A549 (cell line): ENCODE measurements at regions not wholly inside any gene's neighbourhood (a gene's known extent, or its start where the extent isn't known, plus 50 kb on each side); places are given as distances from the start of the nearest gene placed in this dataset.

Source experiments
- ATAC-seq, 2 experiments: fragments of 200-7000 bp in 1 of 2; fragments of >200 bp in 1 of 2; cut with Nextera tagmentation in 1 of 2; cut with Tn5 transposase in 1 of 2; 3 replicates each; pipeline versions ENCODE4 v1.8.0 to v1.9.1; 2018 to 2020; ENCODE audit warnings: mild to moderate bottlenecking in 1 of 2, moderate library complexity in 1 of 2
- CTCF ChIA-PET: fragments of 300-600 bp; sonication (Branson Sonifier 250); formaldehyde crosslinking; extraction: SDS; loops from one replicate; lab custom pipeline; 2021; ENCODE audit warnings: antibody characterized with exemption, inconsistent platforms; lab: Yijun Ruan, JAX
- POLR2A ChIA-PET: fragments of 350-600 bp; formaldehyde crosslinking; extraction: SDS; loops from one replicate; lab custom pipeline; 2021; ENCODE audit warnings: antibody characterized with exemption, inconsistent platforms; lab: Yijun Ruan, JAX
- DNase-seq, 2 experiments: peaks; one replicate each; pipeline versions ENCODE4 v3.0.0 to v3.0.0-alpha.2; 2011 to 2016; ENCODE audit warnings: low read depth in 1 of 2, low spot score in 1 of 2
- FAIRE-seq: peaks from 2 replicates; lab custom pipeline; 2011; peaks lifted over from hg19 to GRCh38; lab: Jason Lieb, UNC
- H3K27ac ChIP-seq, 2 experiments: fragments of >200 bp; sonication (Bioruptor Twin); formaldehyde crosslinking; 3 replicates each; pipeline ENCODE4 v1.5.1; 2016 to 2017
- H3K4me1 ChIP-seq: fragments of >200 bp; sonication (Bioruptor Twin); formaldehyde crosslinking; 3 replicates; pipeline ENCODE4 v1.6.1; 2016
- H3K4me2 ChIP-seq: fragments of >200 bp; sonication (Bioruptor Twin); formaldehyde crosslinking; 3 replicates; pipeline ENCODE4 v1.6.1; 2016
- H3K4me3 ChIP-seq: fragments of >200 bp; sonication (Bioruptor Twin); formaldehyde crosslinking; 3 replicates; pipeline ENCODE4 v1.5.1; 2016
- H3K9me3 ChIP-seq: fragments of >200 bp; sonication (Bioruptor Twin); formaldehyde crosslinking; 3 replicates; pipeline ENCODE4 v1.6.1; 2016
- BHLHE40 ChIP-seq: IDR thresholded peaks from 2 replicates; pipeline ENCODE4 v1.6.1; 2012; ENCODE audit warnings: low read depth, low read length, inconsistent platforms
- CEBPB ChIP-seq, 2 experiments: fragments of >200 bp in 1 of 2; sonication (Bioruptor Twin) in 1 of 2; formaldehyde crosslinking in 1 of 2; IDR thresholded peaks; 2 replicates each; pipeline ENCODE4 v1.6.1; 2012 to 2016
- CHD2 ChIP-seq: fragments of 150-350 bp; IDR thresholded peaks from 2 replicates; pipeline ENCODE4 v1.6.1; 2014; ENCODE audit warnings: low read length; ENCODE audit not compliant: partially characterized antibody
- EP300 ChIP-seq, 2 experiments: fragments of >200 bp; sonication (Bioruptor Twin); formaldehyde crosslinking; IDR thresholded peaks; 2 replicates in 1 of 2; 3 replicates in 1 of 2; pipeline ENCODE4 v1.6.1; 2016 to 2017
- ESRRA ChIP-seq: fragments of 150-350 bp; IDR thresholded peaks from 2 replicates; pipeline ENCODE4 v1.6.1; 2014; ENCODE audit warnings: mild to moderate bottlenecking, low read length, borderline replicate concordance
- GATA3 ChIP-seq: IDR thresholded peaks from 2 replicates; pipeline ENCODE4 v1.6.1; 2012; ENCODE audit warnings: borderline replicate concordance
- HOXB13 ChIP-seq: fragments of 250-450 bp; sonication (Bioruptor Pico); IDR thresholded peaks from 2 replicates; pipeline ENCODE4 v1.5.0; 2020; ENCODE audit warnings: low read depth, mild to moderate bottlenecking, moderate library complexity
- JUN ChIP-seq, 2 experiments: fragments of >200 bp; sonication (Bioruptor Twin); formaldehyde crosslinking; IDR thresholded peaks; 2 replicates in 1 of 2; 3 replicates in 1 of 2; pipeline ENCODE4 v1.6.1; 2016 to 2017
- KDM1A ChIP-seq: fragments of 200-600 bp; sonication (generic); IDR thresholded peaks from 2 replicates; pipeline ENCODE4 v1.6.1; 2016; ENCODE audit warnings: low read depth, mild to moderate bottlenecking
- KDM5A ChIP-seq: fragments of 200-600 bp; sonication (generic); IDR thresholded peaks from 2 replicates; pipeline ENCODE4 v1.6.1; 2016; ENCODE audit warnings: antibody characterized with exemption, mild to moderate bottlenecking
- MAFK ChIP-seq: fragments of 450-650 bp; IDR thresholded peaks from 2 replicates; pipeline ENCODE4 v1.6.1; 2014; ENCODE audit not compliant: partially characterized antibody
- MYC ChIP-seq: IDR thresholded peaks from 2 replicates; pipeline ENCODE4 v1.6.1; 2012; ENCODE audit warnings: mild to moderate bottlenecking, inconsistent platforms, low read length, improper control_type of control experiment, borderline replicate concordance
- NR3C1 ChIP-seq: fragments of >200 bp; sonication (Bioruptor Twin); formaldehyde crosslinking; IDR thresholded peaks from 3 replicates; pipeline ENCODE4 v1.6.1; 2017
- PHF8 ChIP-seq: fragments of 200-600 bp; sonication (generic); IDR thresholded peaks from 2 replicates; pipeline ENCODE4 v1.6.1; 2016; ENCODE audit warnings: low read depth, mild to moderate bottlenecking, antibody characterized with exemption, moderate library complexity, borderline replicate concordance
- RAD21 ChIP-seq, 2 experiments: fragments of >200 bp in 1 of 2; sonication (Bioruptor Twin) in 1 of 2; formaldehyde crosslinking in 1 of 2; IDR thresholded peaks in 1 of 2; conservative IDR thresholded peaks in 1 of 2; 2 replicates in 1 of 2; 3 replicates in 1 of 2; pipeline ENCODE4 v1.6.1; 2012 to 2018; ENCODE audit warnings: inconsistent platforms in 1 of 2
- RARB ChIP-seq: fragments of 250-450 bp; sonication (Bioruptor Pico); IDR thresholded peaks from 2 replicates; pipeline ENCODE4 v1.8.0; 2021; ENCODE audit warnings: mild to moderate bottlenecking, moderate library complexity
- RFX5 ChIP-seq: fragments of 450-650 bp; IDR thresholded peaks from 2 replicates; pipeline ENCODE4 v1.7.1; 2014; ENCODE audit warnings: antibody characterized with exemption, mild to moderate bottlenecking, moderate library complexity
- TFCP2L1 ChIP-seq: fragments of 250-450 bp; sonication (Bioruptor Pico); IDR thresholded peaks from 2 replicates; pipeline ENCODE4 v1.5.0; 2021; ENCODE audit warnings: mild to moderate bottlenecking
- ZNF302 ChIP-seq: fragments of 250-450 bp; sonication (Bioruptor Pico); IDR thresholded peaks from 2 replicates; pipeline ENCODE4 v1.9.0; 2021; ENCODE audit warnings: inconsistent platforms, mild to moderate bottlenecking, moderate library complexity
- WGBS: methylation state at CpG from one replicate; pipeline ENCODE4 v1.1.6; 2017; ENCODE audit errors: missing lambda C conversion rate; 5-methylcytosine and 5-hydroxymethylcytosine counted together
- TF ChIP-seq, protein P1 (sequence below): IDR thresholded peaks from 2 replicates; pipeline ENCODE4 v1.6.1; 2012
- TF ChIP-seq, protein P2 (sequence below): fragments of 250-450 bp; sonication (Bioruptor Pico); IDR thresholded peaks from 2 replicates; pipeline ENCODE4 v1.5.0; 2020; ENCODE audit warnings: low read depth, mild to moderate bottlenecking, moderate library complexity
- TF ChIP-seq, protein P3 (sequence below): IDR thresholded peaks from 2 replicates; pipeline ENCODE4 v1.6.1; 2012
- TF ChIP-seq, protein P4 (sequence below): fragments of 150-350 bp; IDR thresholded peaks from 2 replicates; pipeline ENCODE4 v1.6.1; 2014; ENCODE audit warnings: low read depth, mild to moderate bottlenecking, low read length
- TF ChIP-seq, protein P5 (sequence below): IDR thresholded peaks from 2 replicates; pipeline ENCODE4 v1.6.1; 2012; ENCODE audit warnings: low read depth, borderline replicate concordance

DNA sequence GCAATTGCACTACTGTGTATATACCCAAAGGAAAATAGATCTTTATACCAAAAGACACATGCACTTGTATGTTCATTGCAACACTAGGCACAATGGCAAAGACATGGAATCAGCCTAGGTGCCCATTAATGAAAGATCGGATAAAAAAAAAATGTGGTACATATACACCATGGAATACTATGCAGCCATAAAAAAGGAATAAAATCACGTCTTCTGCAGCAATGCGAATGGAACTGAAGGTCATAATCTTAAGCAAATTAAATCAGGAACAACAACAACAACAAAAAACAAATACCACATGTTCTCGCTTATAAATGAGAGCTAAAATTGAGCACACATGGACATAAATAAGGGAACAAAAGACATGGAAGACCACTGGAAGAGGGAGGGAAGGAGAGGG, 266.7 kb upstream of the CDH18 start (continued):
- TF ChIP-seq MAFK (no peak), TFCP2L1 (CRISPR knock-in tag) (no peak), CHD2 (no peak)
- TF ChIP-seq, protein P1, sequence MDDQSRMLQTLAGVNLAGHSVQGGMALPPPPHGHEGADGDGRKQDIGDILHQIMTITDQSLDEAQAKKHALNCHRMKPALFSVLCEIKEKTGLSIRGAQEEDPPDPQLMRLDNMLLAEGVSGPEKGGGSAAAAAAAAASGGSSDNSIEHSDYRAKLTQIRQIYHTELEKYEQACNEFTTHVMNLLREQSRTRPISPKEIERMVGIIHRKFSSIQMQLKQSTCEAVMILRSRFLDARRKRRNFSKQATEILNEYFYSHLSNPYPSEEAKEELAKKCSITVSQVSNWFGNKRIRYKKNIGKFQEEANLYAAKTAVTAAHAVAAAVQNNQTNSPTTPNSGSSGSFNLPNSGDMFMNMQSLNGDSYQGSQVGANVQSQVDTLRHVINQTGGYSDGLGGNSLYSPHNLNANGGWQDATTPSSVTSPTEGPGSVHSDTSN: no peak

DNA sequence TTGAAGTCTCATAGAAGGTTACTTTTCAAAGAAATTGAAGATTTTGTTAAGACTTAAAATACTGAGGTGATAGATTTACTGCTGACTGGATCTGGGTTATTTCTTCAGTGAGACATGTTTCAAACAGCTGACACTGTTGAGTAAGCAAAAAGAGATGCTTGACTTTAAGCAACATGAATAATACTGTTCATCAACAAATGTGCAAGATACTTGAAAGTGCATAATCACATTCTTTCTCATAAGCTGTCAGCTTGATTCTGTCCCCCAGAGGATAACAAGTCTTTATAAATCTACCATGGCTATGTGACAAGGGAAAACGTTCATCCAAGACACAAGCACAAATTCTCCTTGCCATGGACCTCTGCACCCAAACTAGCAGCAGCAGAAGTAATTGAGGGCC, 260.1 kb upstream of the CDH18 start:
- ATAC-seq (no peak), FAIRE-seq (no peak), DNase-seq (no peak)
- 0% methylated on average over 1 of the region's 1 CpG for whole genome bisulfite sequencing
- no peaks in the 10 kb centered on the region for H3K4me1 ChIP-seq
- no peaks in the 10 kb centered on the region for H3K9me3 ChIP-seq
- no peak overlapping the region for H3K27ac ChIP-seq
- POLR2A ChIA-PET: no interaction called here
- H3K4me2 ChIP-seq: no peak overlapping the region
- CTCF ChIA-PET: interaction anchor here (0.6 to 0.7 kb wide), 2 partner anchors 229 to 250 kb away, joined by 3 to 4 read pairs; no protein-coding TSS in a partner anchor
- no peak for TF ChIP-seq RAD21 (conservative IDR thresholded peaks at IDR 0.05 in 1 of 2, IDR thresholded peaks at IDR 0.05 in 1 of 2)
- TF ChIP-seq KDM5A: no peak
- TF ChIP-seq CEBPB (IDR thresholded peaks at IDR 0.05): no peak
- TF ChIP-seq ZNF302 (CRISPR knock-in tag): no peak
- TF ChIP-seq, protein P2, sequence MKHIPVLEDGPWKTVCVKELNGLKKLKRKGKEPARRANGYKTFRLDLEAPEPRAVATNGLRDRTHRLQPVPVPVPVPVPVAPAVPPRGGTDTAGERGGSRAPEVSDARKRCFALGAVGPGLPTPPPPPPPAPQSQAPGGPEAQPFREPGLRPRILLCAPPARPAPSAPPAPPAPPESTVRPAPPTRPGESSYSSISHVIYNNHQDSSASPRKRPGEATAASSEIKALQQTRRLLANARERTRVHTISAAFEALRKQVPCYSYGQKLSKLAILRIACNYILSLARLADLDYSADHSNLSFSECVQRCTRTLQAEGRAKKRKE (CRISPR knock-in tag): no peak
- no peak for TF ChIP-seq RARB (CRISPR knock-in tag)
- TF ChIP-seq, protein P3, sequence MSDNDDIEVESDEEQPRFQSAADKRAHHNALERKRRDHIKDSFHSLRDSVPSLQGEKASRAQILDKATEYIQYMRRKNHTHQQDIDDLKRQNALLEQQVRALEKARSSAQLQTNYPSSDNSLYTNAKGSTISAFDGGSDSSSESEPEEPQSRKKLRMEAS: no peak
- TF ChIP-seq JUN (IDR thresholded peaks at IDR 0.05): no peak
- TF ChIP-seq KDM1A: no peak
- no peak for TF ChIP-seq MYC
- TF ChIP-seq, protein P4, sequence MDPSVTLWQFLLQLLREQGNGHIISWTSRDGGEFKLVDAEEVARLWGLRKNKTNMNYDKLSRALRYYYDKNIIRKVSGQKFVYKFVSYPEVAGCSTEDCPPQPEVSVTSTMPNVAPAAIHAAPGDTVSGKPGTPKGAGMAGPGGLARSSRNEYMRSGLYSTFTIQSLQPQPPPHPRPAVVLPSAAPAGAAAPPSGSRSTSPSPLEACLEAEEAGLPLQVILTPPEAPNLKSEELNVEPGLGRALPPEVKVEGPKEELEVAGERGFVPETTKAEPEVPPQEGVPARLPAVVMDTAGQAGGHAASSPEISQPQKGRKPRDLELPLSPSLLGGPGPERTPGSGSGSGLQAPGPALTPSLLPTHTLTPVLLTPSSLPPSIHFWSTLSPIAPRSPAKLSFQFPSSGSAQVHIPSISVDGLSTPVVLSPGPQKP: no peak
- H3K4me3 ChIP-seq: no peak overlapping the region

DNA sequence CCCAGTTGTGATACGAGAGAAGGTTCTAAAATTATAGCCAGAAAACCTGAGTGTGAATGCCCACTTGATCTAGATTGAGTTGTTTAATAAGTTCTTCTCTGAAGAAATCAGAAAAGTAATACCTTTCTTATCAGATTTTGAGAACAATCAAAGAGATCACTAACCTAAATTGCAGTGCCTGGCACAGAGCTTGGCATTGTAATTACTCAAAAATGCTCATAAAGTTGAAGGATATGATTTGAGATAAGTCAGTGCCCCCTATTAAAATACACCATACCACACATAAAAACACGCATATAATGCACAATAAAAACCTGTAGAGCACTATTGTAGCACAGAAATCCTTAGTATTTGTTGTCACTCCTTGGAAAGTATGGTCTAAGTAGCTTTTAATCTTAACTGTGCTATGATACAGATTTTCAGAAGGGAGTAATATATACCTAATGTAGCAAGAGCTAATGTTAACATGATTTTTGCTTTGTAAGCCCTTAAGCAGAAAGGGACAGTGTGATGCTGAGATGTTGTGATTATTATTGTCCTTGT, 257.5 kb upstream of the CDH18 start:
- ChIA-PET POLR2A (no interaction called here), CTCF (no interaction called here)
- FAIRE-seq: no peak
- 46% methylated on average over 2 of the region's 2 CpGs for WGBS
- no peak overlapping the region for H3K27ac ChIP-seq
- H3K4me1 ChIP-seq: no peaks in the 10 kb centered on the region
- DNase-seq: no peak
- no peaks in the 10 kb centered on the region for H3K9me3 ChIP-seq
- TF ChIP-seq CEBPB (IDR thresholded peaks at IDR 0.05): no peak
- no peak for TF ChIP-seq NR3C1
- TF ChIP-seq TFCP2L1 (CRISPR knock-in tag): no peak
- no peak for TF ChIP-seq MAFK
- TF ChIP-seq RFX5: no peak
- no peak for TF ChIP-seq KDM1A
- no peak overlapping the region for H3K4me3 ChIP-seq
- H3K4me2 ChIP-seq: no peak overlapping the region
- ATAC-seq: no peak

DNA sequence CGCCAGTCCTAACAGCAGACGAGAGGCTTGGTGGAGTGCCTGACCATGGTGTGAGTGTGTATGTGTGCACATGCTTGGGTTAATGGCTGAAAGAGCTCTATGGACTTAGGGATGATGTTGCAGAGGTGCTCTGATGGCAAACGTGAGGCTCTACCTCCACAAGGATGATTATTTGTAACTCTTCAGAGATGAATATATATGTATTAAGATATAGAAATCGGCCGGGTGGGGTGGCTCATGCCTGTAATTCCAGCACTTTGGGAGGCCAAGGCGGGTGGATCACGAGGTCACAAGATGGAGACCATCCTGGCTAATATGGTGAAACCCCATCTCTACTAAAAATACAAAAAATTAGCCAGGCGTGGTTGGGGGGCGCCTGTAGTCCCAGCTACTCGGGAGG, 253.4 kb upstream of the CDH18 start:
- Histone ChIP-seq H3K27ac (no peak overlapping the region), H3K4me3 (no peak overlapping the region), H3K4me1 (no peaks in the 10 kb centered on the region), H3K4me2 (no peak overlapping the region), H3K9me3 (no peaks in the 10 kb centered on the region)
- DNase-seq (no peak), ATAC-seq (no peak), FAIRE-seq (no peak)
- ChIA-PET POLR2A (no interaction called here), CTCF (no interaction called here)
- 66% methylated on average over 8 of the region's 10 CpGs for WGBS
- TF ChIP-seq, protein P2 (CRISPR knock-in tag): no peak
- TF ChIP-seq RARB (CRISPR knock-in tag) (no peak), GATA3 (no peak), PHF8 (no peak), BHLHE40 (no peak), ESRRA (no peak), EP300 (IDR thresholded peaks at IDR 0.05) (no peak), HOXB13 (CRISPR knock-in tag) (no peak), JUN (IDR thresholded peaks at IDR 0.05) (no peak)
- TF ChIP-seq, protein P5, sequence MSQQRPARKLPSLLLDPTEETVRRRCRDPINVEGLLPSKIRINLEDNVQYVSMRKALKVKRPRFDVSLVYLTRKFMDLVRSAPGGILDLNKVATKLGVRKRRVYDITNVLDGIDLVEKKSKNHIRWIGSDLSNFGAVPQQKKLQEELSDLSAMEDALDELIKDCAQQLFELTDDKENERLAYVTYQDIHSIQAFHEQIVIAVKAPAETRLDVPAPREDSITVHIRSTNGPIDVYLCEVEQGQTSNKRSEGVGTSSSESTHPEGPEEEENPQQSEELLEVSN: no peak
